Esophagus squamous epithelium (tissue), 4 donors: ENCODE measurements at regions not wholly inside any gene's neighbourhood (a gene's known extent, or its start where the extent isn't known, plus 50 kb on each side); places are given as distances from the start of the nearest gene placed in this dataset.

Experiments
- CTCF ChIP-seq, 6 experiments: fragments of 450-650 bp in 4 of 6; fragments of 200-600 bp in 2 of 6; sonication (generic) in 2 of 6; IDR thresholded peaks; one replicate each; pipeline ENCODE4 v1.5.1; 2016 to 2019; ENCODE audit warnings: antibody characterized with exemption in 6 of 6, mild to moderate bottlenecking in 4 of 6, moderate library complexity in 4 of 6
- POLR2A ChIP-seq, 4 donors: fragments of 450-650 bp; IDR thresholded peaks; one replicate each; pipeline ENCODE4 v1.6.1; 2017; ENCODE audit warnings: antibody characterized with exemption in 4 of 4, mild to moderate bottlenecking in 4 of 4, moderate library complexity in 3 of 4

GRCh38 chr6:39992861-39993622, 58.8 kb upstream of the MOCS1 start:
- no peak for TF ChIP-seq CTCF (IDR thresholded peaks at IDR 0.05)
- TF ChIP-seq POLR2A (IDR thresholded peaks at IDR 0.05), result no peak
